ENCODE measurements at regions not wholly inside any gene's neighbourhood (a gene's known extent, or its start where the extent isn't known, plus 50 kb on each side); places are given as distances from the start of the nearest gene placed in this dataset.
"Not testable (repeated sequence)": the region's sequence is repeated elsewhere in the genome, so short reads cannot be mapped to it uniquely, and the experiment has no call there.

DNA sequence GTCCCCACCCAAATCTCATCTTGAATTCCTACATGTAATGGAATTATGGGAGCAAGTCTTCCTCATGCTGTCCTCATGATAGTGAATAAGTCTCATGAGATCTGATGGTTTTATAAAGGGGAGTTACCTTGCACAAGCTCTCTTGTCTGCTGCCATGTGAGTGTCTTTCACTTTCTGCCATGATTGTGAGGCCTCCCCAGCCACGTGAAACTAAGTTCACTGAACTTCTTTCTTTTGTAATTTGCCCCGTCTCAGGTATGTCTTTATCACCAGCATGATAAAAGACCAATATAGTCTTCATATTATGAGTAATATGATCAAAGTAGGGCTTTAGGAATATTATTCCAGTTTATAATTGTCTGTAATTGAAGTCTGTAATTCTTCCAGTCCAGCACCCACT lies 86.3 kb upstream of the ANO5 start:
- H3K36me3 ChIP-seq (ENCODE audit: control insufficient read depth in 2 of 2, insufficient read depth in 1 of 2, low read length in 2 of 2) = no peaks in the 10 kb centered on the region
- no peak for TF ChIP-seq TRIM28 (IDR thresholded peaks at IDR 0.05; ENCODE audit: borderline replicate concordance, low read length)
- ChIA-PET POLR2A (no interaction called here), CTCF (interaction anchor here (0.7 kb wide), 1 partner anchor 13 kb away, joined by 3 read pairs; no protein-coding TSS in a partner anchor)
- no peaks in the 10 kb centered on the region for H3K9me3 ChIP-seq (ENCODE audit: control insufficient read depth, insufficient read depth, low read depth, low read length)
- H3K4me3 ChIP-seq (ENCODE audit: low read depth, low read length) = no peak overlapping the region
- no peak overlapping the region for H3K27ac ChIP-seq (ENCODE audit: extremely low read depth, low read depth, low read length)
- no peaks in the 10 kb centered on the region for H3K4me1 ChIP-seq (ENCODE audit: control insufficient read depth, insufficient read depth, low read length)

- Histone ChIP-seq H3K9me3 (ENCODE audit: control insufficient read depth, insufficient read depth, low read depth, low read length) (no peaks in the 10 kb centered on the region), H3K4me1 (ENCODE audit: control insufficient read depth, insufficient read depth, low read length) (no peaks in the 10 kb centered on the region), H3K27ac (ENCODE audit: extremely low read depth, low read depth, low read length) (no peak overlapping the region), H3K4me3 (ENCODE audit: low read depth, low read length) (no peak overlapping the region), H3K36me3 (ENCODE audit: control insufficient read depth in 2 of 2, insufficient read depth in 1 of 2, low read length in 2 of 2) (no peaks in the 10 kb centered on the region)
- TF ChIP-seq ZNF394 (tag by site-specific recombination; IDR thresholded peaks at IDR 0.05; ENCODE audit: borderline replicate concordance) = no peak
- TF ChIP-seq, protein P1, sequence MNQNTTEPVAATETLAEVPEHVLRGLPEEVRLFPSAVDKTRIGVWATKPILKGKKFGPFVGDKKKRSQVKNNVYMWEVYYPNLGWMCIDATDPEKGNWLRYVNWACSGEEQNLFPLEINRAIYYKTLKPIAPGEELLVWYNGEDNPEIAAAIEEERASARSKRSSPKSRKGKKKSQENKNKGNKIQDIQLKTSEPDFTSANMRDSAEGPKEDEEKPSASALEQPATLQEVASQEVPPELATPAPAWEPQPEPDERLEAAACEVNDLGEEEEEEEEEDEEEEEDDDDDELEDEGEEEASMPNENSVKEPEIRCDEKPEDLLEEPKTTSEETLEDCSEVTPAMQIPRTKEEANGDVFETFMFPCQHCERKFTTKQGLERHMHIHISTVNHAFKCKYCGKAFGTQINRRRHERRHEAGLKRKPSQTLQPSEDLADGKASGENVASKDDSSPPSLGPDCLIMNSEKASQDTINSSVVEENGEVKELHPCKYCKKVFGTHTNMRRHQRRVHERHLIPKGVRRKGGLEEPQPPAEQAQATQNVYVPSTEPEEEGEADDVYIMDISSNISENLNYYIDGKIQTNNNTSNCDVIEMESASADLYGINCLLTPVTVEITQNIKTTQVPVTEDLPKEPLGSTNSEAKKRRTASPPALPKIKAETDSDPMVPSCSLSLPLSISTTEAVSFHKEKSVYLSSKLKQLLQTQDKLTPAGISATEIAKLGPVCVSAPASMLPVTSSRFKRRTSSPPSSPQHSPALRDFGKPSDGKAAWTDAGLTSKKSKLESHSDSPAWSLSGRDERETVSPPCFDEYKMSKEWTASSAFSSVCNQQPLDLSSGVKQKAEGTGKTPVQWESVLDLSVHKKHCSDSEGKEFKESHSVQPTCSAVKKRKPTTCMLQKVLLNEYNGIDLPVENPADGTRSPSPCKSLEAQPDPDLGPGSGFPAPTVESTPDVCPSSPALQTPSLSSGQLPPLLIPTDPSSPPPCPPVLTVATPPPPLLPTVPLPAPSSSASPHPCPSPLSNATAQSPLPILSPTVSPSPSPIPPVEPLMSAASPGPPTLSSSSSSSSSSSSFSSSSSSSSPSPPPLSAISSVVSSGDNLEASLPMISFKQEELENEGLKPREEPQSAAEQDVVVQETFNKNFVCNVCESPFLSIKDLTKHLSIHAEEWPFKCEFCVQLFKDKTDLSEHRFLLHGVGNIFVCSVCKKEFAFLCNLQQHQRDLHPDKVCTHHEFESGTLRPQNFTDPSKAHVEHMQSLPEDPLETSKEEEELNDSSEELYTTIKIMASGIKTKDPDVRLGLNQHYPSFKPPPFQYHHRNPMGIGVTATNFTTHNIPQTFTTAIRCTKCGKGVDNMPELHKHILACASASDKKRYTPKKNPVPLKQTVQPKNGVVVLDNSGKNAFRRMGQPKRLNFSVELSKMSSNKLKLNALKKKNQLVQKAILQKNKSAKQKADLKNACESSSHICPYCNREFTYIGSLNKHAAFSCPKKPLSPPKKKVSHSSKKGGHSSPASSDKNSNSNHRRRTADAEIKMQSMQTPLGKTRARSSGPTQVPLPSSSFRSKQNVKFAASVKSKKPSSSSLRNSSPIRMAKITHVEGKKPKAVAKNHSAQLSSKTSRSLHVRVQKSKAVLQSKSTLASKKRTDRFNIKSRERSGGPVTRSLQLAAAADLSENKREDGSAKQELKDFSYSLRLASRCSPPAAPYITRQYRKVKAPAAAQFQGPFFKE (tag by site-specific recombination; IDR thresholded peaks at IDR 0.05; ENCODE audit: borderline replicate concordance) = no peak
- TF ChIP-seq, protein P2, sequence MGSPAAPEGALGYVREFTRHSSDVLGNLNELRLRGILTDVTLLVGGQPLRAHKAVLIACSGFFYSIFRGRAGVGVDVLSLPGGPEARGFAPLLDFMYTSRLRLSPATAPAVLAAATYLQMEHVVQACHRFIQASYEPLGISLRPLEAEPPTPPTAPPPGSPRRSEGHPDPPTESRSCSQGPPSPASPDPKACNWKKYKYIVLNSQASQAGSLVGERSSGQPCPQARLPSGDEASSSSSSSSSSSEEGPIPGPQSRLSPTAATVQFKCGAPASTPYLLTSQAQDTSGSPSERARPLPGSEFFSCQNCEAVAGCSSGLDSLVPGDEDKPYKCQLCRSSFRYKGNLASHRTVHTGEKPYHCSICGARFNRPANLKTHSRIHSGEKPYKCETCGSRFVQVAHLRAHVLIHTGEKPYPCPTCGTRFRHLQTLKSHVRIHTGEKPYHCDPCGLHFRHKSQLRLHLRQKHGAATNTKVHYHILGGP (tag by site-specific recombination; IDR thresholded peaks at IDR 0.05) = no peak
- no peak for TF ChIP-seq ZNF704 (tag by site-specific recombination; IDR thresholded peaks at IDR 0.05)
- no peak for TF ChIP-seq GFI1B (tag by site-specific recombination; IDR thresholded peaks at IDR 0.05)
- TF ChIP-seq PRDM4 (tag by site-specific recombination; IDR thresholded peaks at IDR 0.05) = no peak
- no peak for TF ChIP-seq ZNF558 (tag by site-specific recombination; IDR thresholded peaks at IDR 0.05)
- no peak for TF ChIP-seq ZBTB1 (tag by site-specific recombination; IDR thresholded peaks at IDR 0.05)
- no peak for TF ChIP-seq ZSCAN5A (tag by site-specific recombination; IDR thresholded peaks at IDR 0.05)
- TF ChIP-seq, protein P3, sequence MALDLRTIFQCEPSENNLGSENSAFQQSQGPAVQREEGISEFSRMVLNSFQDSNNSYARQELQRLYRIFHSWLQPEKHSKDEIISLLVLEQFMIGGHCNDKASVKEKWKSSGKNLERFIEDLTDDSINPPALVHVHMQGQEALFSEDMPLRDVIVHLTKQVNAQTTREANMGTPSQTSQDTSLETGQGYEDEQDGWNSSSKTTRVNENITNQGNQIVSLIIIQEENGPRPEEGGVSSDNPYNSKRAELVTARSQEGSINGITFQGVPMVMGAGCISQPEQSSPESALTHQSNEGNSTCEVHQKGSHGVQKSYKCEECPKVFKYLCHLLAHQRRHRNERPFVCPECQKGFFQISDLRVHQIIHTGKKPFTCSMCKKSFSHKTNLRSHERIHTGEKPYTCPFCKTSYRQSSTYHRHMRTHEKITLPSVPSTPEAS (tag by site-specific recombination; IDR thresholded peaks at IDR 0.05) = no peak
- no peak for TF ChIP-seq GLIS1 (tag by site-specific recombination; IDR thresholded peaks at IDR 0.05)
- TF ChIP-seq ZBTB48 (tag by site-specific recombination; IDR thresholded peaks at IDR 0.05) = no peak
- no peak for TF ChIP-seq ZFP3 (tag by site-specific recombination; IDR thresholded peaks at IDR 0.05; ENCODE audit: low read depth)
- CTCF ChIA-PET = interaction anchor here (1.9 kb wide), 1 partner anchor 15 kb away, joined by 6 read pairs; no protein-coding TSS in a partner anchor
- POLR2A ChIA-PET = no interaction called here
Observed at GRCh38 chr11:22115470-22116029, 77.3 kb upstream of the ANO5 start.

- H3K9me3 ChIP-seq (ENCODE audit: control insufficient read depth, insufficient read depth, low read depth, low read length); CTCF ChIA-PET; POLR2A ChIA-PET; H3K27ac ChIP-seq (ENCODE audit: extremely low read depth, low read depth, low read length); H3K36me3 ChIP-seq (ENCODE audit: control insufficient read depth in 2 of 2, insufficient read depth in 1 of 2, low read length in 2 of 2); H3K4me3 ChIP-seq (ENCODE audit: low read depth, low read length); H3K4me1 ChIP-seq (ENCODE audit: control insufficient read depth, insufficient read depth, low read length): not testable (repeated sequence)
Observed at GRCh38 chr11:22127981-22128380, 64.9 kb upstream of the ANO5 start.

Data from HEK293 (cell line).